ENCODE measurements at regions not wholly inside any gene's neighbourhood (a gene's known extent, or its start where the extent isn't known, plus 50 kb on each side); places are given as distances from the start of the nearest gene placed in this dataset.

GRCh38 chr11:35076201-35077100 lies 62.5 kb upstream of the CD44 start:
- dilution Hi-C loops (cut with MboI; ENCODE audit: extremely low pct_ligation_motif_present, low sequenced_read_pairs), result no loop called here

GRCh38 chr11:35077709-35078469 lies 61.1 kb upstream of the CD44 start:
- DNase-seq (ENCODE audit: low read depth, low spot score) (peak; percentile 17), FAIRE-seq (peak; percentile 76)
- dilution Hi-C loops (cut with MboI; ENCODE audit: extremely low pct_ligation_motif_present, low sequenced_read_pairs), result no loop called here
- Histone ChIP-seq H3K27me3 (ENCODE audit: control insufficient read depth, extremely low read depth, insufficient read depth, low read length) (no peaks in the 10 kb centered on the region), H3K9me1 (ENCODE audit: control insufficient read depth, extremely low read depth, insufficient read depth, low read length) (no peaks in the 10 kb centered on the region), H3K27ac (ENCODE audit: control insufficient read depth, insufficient read depth, low read length) (peak overlapping the region; percentile 77), H3K4me2 (ENCODE audit: control insufficient read depth, extremely low read depth, insufficient read depth, low read depth, low read length) (peak overlapping the region; percentile 61), H3K9ac (ENCODE audit: control insufficient read depth, extremely low read depth, insufficient read depth, low read length) (peak overlapping the region; percentile 37), H3K36me3 (ENCODE audit: control insufficient read depth in 2 of 2, extremely low read depth in 1 of 2, insufficient read depth in 2 of 2, low read length in 2 of 2) (no peaks in the 10 kb centered on the region), H3K4me1 (ENCODE audit: control insufficient read depth, extremely low read depth, insufficient read depth, low read length) (peaks cover 31% of the 10 kb centered on the region), H3K79me2 (ENCODE audit: control insufficient read depth, insufficient read depth, low read length) (no peaks in the 10 kb centered on the region), H3K9me3 (ENCODE audit: control insufficient read depth, low read depth, low read length) (no peaks in the 10 kb centered on the region), H2AFZ (ENCODE audit: control insufficient read depth, low read length) (peak overlapping the region; percentile 55), H3K4me3 (ENCODE audit: control insufficient read depth in 2 of 3, extremely low read depth in 1 of 3, insufficient read depth in 2 of 3, low read depth in 1 of 3, low read length in 3 of 3) (no peak overlapping the region), H4K20me1 (ENCODE audit: control insufficient read depth, extremely low read depth, insufficient read depth, low read length) (no peaks in the 10 kb centered on the region)
- TF ChIP-seq EZH2 (IDR thresholded peaks at IDR 0.05; ENCODE audit: low read length) (no peak), CTCF (optimal IDR thresholded peaks at IDR 0.05 in 1 of 3, IDR thresholded peaks at IDR 0.05 in 1 of 3, conservative IDR thresholded peaks at IDR 0.05 in 1 of 3; ENCODE audit: extremely low read depth in 1 of 3, insufficient read depth in 2 of 3, low read length in 3 of 3) (no peak)

More at GRCh38 chr11:35076201-35077100, 62.5 kb upstream of the CD44 start:
- H3K9me1 ChIP-seq (ENCODE audit: control insufficient read depth, extremely low read depth, insufficient read depth, low read length), result no peaks in the 10 kb centered on the region
- no peaks in the 10 kb centered on the region for H3K36me3 ChIP-seq (ENCODE audit: control insufficient read depth in 2 of 2, extremely low read depth in 1 of 2, insufficient read depth in 2 of 2, low read length in 2 of 2)
- TF ChIP-seq EZH2 (IDR thresholded peaks at IDR 0.05; ENCODE audit: low read length) (no peak), CTCF (optimal IDR thresholded peaks at IDR 0.05 in 1 of 3, IDR thresholded peaks at IDR 0.05 in 1 of 3, conservative IDR thresholded peaks at IDR 0.05 in 1 of 3; ENCODE audit: extremely low read depth in 1 of 3, insufficient read depth in 2 of 3, low read length in 3 of 3) (no peak)
- peak overlapping the region; percentile 77 for H3K27ac ChIP-seq (ENCODE audit: control insufficient read depth, insufficient read depth, low read length)
- H3K79me2 ChIP-seq (ENCODE audit: control insufficient read depth, insufficient read depth, low read length), result no peaks in the 10 kb centered on the region
- DNase-seq (ENCODE audit: low read depth, low spot score), result no peak
- H3K4me1 ChIP-seq (ENCODE audit: control insufficient read depth, extremely low read depth, insufficient read depth, low read length), result peaks cover 19% of the 10 kb centered on the region
- no peaks in the 10 kb centered on the region for H3K9me3 ChIP-seq (ENCODE audit: control insufficient read depth, low read depth, low read length)
- no peaks in the 10 kb centered on the region for H4K20me1 ChIP-seq (ENCODE audit: control insufficient read depth, extremely low read depth, insufficient read depth, low read length)
- H3K4me3 ChIP-seq (ENCODE audit: control insufficient read depth in 2 of 3, extremely low read depth in 1 of 3, insufficient read depth in 2 of 3, low read depth in 1 of 3, low read length in 3 of 3), result no peak overlapping the region
- FAIRE-seq, result no peak
- no peak overlapping the region for H3K9ac ChIP-seq (ENCODE audit: control insufficient read depth, extremely low read depth, insufficient read depth, low read length)
- H3K27me3 ChIP-seq (ENCODE audit: control insufficient read depth, extremely low read depth, insufficient read depth, low read length), result no peaks in the 10 kb centered on the region
- no peak overlapping the region for H2AFZ ChIP-seq (ENCODE audit: control insufficient read depth, low read length)
- H3K4me2 ChIP-seq (ENCODE audit: control insufficient read depth, extremely low read depth, insufficient read depth, low read depth, low read length), result no peak overlapping the region

All from keratinocyte (primary cell).